IMR-90 (cell line): ENCODE measurements at regions not wholly inside any gene's neighbourhood (a gene's known extent, or its start where the extent isn't known, plus 50 kb on each side); places are given as distances from the start of the nearest gene placed in this dataset.

ENCODE experiments used
- ATAC-seq: fragments of 200-7000 bp; cut with Tn5 transposase; 2 replicates; pipeline ENCODE4 v1.9.1; 2020; ENCODE audit warnings: low read depth, mild to moderate bottlenecking, moderate library complexity
- BruUV-seq: library from RNA; stranded (reverse); fragments of 400-500 nt; replicated peaks from 2 replicates; lab custom pipeline; 2021; lab: Mats Ljungman, UMichigan
- CTCF ChIA-PET: fragments of 300-600 bp; formaldehyde crosslinking; extraction: SDS; loops from one replicate; lab custom pipeline; 2021; ENCODE audit warnings: antibody characterized with exemption; lab: Yijun Ruan, JAX
- POLR2A ChIA-PET: fragments of 300-600 bp; sonication (Branson Sonifier 250); formaldehyde crosslinking; loops from one replicate; lab custom pipeline; 2022; ENCODE audit warnings: antibody characterized with exemption; ENCODE audit not compliant: unreplicated experiment; lab: Charles Lee
- DNase-seq: peaks from one replicate; pipeline ENCODE4 v3.0.0; 2013
- H2AFZ ChIP-seq: replicated peaks from 2 replicates; pipeline ENCODE3; 2013; ENCODE audit warnings: low read length, mild to moderate bottlenecking; ENCODE audit not compliant: poor library complexity
- H2AK5ac ChIP-seq: 2 replicates; pipeline ENCODE4 v1.6.1; 2013; ENCODE audit warnings: low read depth, low read length, inconsistent platforms
- H2AK9ac ChIP-seq: replicated peaks from 2 replicates; pipeline ENCODE3; 2013; ENCODE audit warnings: mild to moderate bottlenecking, low read depth, low read length, moderate library complexity; ENCODE audit not compliant: poor library complexity
- H2BK120ac ChIP-seq: 2 replicates; pipeline ENCODE4 v1.6.1; 2013; ENCODE audit warnings: low read depth, low read length, inconsistent platforms
- H2BK15ac ChIP-seq: 3 replicates; pipeline ENCODE4 v1.6.1; 2013; ENCODE audit warnings: low read depth, low read length, inconsistent platforms
- H2BK20ac ChIP-seq: 2 replicates; pipeline ENCODE4 v1.6.1; 2013; ENCODE audit warnings: low read depth, mild to moderate bottlenecking, inconsistent platforms, low read length, moderate library complexity
- H2BK5ac ChIP-seq: 2 replicates; pipeline ENCODE4 v1.6.1; 2013; ENCODE audit warnings: mild to moderate bottlenecking, low read depth, low read length, inconsistent platforms; ENCODE audit not compliant: poor library complexity, severe bottlenecking
- H3K14ac ChIP-seq: replicated peaks from 2 replicates; pipeline ENCODE4 v1.6.1; 2013; ENCODE audit warnings: low read depth, low read length, inconsistent platforms
- H3K18ac ChIP-seq: 2 replicates; pipeline ENCODE4 v1.6.1; 2013; ENCODE audit warnings: low read depth, low read length, control low read depth
- H3K23ac ChIP-seq: 2 replicates; pipeline ENCODE4 v1.6.1; 2013; ENCODE audit warnings: low read depth, low read length, inconsistent platforms
- H3K27ac ChIP-seq: 2 replicates; pipeline ENCODE4 v1.5.1; 2013; ENCODE audit warnings: mild to moderate bottlenecking, control low read depth, low read length; ENCODE audit not compliant: insufficient read depth
- H3K27me3 ChIP-seq: 2 replicates; pipeline ENCODE4 v1.6.1; 2013; ENCODE audit warnings: low read length; ENCODE audit not compliant: control insufficient read depth, insufficient read depth
- H3K36me3 ChIP-seq: 2 replicates; pipeline ENCODE4 v1.6.1; 2013; ENCODE audit warnings: low read length, mixed read lengths; ENCODE audit not compliant: control insufficient read depth, insufficient read depth
- H3K4ac ChIP-seq: 2 replicates; pipeline ENCODE4 v1.6.1; 2013; ENCODE audit warnings: low read depth, low read length, inconsistent platforms
- H3K4me1 ChIP-seq: 2 replicates; pipeline ENCODE4 v1.6.1; 2013; ENCODE audit warnings: low read length, mixed read lengths; ENCODE audit not compliant: control insufficient read depth, insufficient read depth
- H3K4me2 ChIP-seq: 2 replicates; pipeline ENCODE4 v1.6.1; 2013; ENCODE audit warnings: low read depth, mild to moderate bottlenecking, control low read depth, low read length, moderate library complexity
- H3K4me3 ChIP-seq: 2 replicates; pipeline ENCODE4 v1.5.1; 2013; ENCODE audit warnings: low read depth, mild to moderate bottlenecking, control low read depth, low read length, moderate library complexity; ENCODE audit not compliant: insufficient read depth
- H3K56ac ChIP-seq: 2 replicates; pipeline ENCODE4 v1.6.1; 2013; ENCODE audit warnings: low read length, inconsistent platforms; ENCODE audit not compliant: insufficient read depth; ENCODE audit errors: extremely low read depth
- H3K79me1 ChIP-seq, 2 experiments: 2 replicates each; pipeline ENCODE4 v1.6.1; 2013; ENCODE audit warnings: low read length in 2 of 2, inconsistent platforms in 1 of 2, low read depth in 1 of 2
- H3K9ac ChIP-seq: 2 replicates; pipeline ENCODE4 v1.6.1; 2013; ENCODE audit warnings: low read depth, low read length, control low read depth
- H3K9me1 ChIP-seq: 2 replicates; pipeline ENCODE4 v1.6.1; 2013; ENCODE audit warnings: low read length, inconsistent platforms; ENCODE audit not compliant: insufficient read depth
- H3K9me3 ChIP-seq: 2 replicates; pipeline ENCODE4 v1.6.1; 2013; ENCODE audit warnings: low read length; ENCODE audit not compliant: control insufficient read depth, insufficient read depth
- H4K20me1 ChIP-seq: 2 replicates; pipeline ENCODE4 v1.6.1; 2013; ENCODE audit warnings: low read length, inconsistent platforms; ENCODE audit not compliant: insufficient read depth
- H4K5ac ChIP-seq: 2 replicates; pipeline ENCODE4 v1.6.1; 2013; ENCODE audit warnings: mild to moderate bottlenecking, low read depth, low read length, control low read depth
- H4K8ac ChIP-seq, 2 experiments: 2 replicates each; pipeline ENCODE4 v1.6.1; 2013; ENCODE audit warnings: low read depth in 2 of 2, low read length in 2 of 2, control low read depth in 1 of 2, inconsistent platforms in 1 of 2
- H4K91ac ChIP-seq: 2 replicates; pipeline ENCODE4 v1.6.1; 2013; ENCODE audit warnings: low read depth, low read length, inconsistent platforms; ENCODE audit not compliant: insufficient read depth
- MAFK ChIP-seq: IDR thresholded peaks from 2 replicates; pipeline ENCODE4 v1.6.1; 2012; ENCODE audit warnings: low read depth, low read length, improper control_type of control experiment
- MXI1 ChIP-seq: IDR thresholded peaks from 2 replicates; pipeline ENCODE4 v1.6.1; 2012; ENCODE audit warnings: low read depth, mild to moderate bottlenecking, low read length, moderate library complexity, borderline replicate concordance
- POLR2A ChIP-seq: IDR thresholded peaks from 2 replicates; pipeline ENCODE4 v1.6.1; 2012; ENCODE audit warnings: mild to moderate bottlenecking, low read depth, low read length
- RAD21 ChIP-seq: IDR thresholded peaks from 2 replicates; pipeline ENCODE4 v1.6.1; 2012; ENCODE audit warnings: low read length, improper control_type of control experiment
- RFX5 ChIP-seq: IDR thresholded peaks from 2 replicates; pipeline ENCODE4 v1.8.0; 2012; ENCODE audit warnings: low read depth, mild to moderate bottlenecking, low read length, moderate library complexity
- SMC3 ChIP-seq: fragments of 150-350 bp; IDR thresholded peaks from 2 replicates; pipeline ENCODE4 v1.6.1; 2016; ENCODE audit warnings: low read depth, mild to moderate bottlenecking, antibody characterized with exemption, low read length, moderate library complexity
- WGBS, 2 experiments: methylation state at CpG; one replicate each; pipeline versions ENCODE4 v1.1.5 to v1.1.7; 2013; ENCODE audit warnings: missing lambda C conversion rate in 2 of 2; ENCODE audit not compliant: insufficient read length in 1 of 2; ENCODE audit errors: extremely low coverage in 2 of 2; 5-methylcytosine and 5-hydroxymethylcytosine counted together
- dilution Hi-C: fragments of 300-500 bp; cut with HindIII; formaldehyde crosslinking; loops from one replicate; pipeline ENCODE4 v1.14.3; 2018; ENCODE audit warnings: low sequenced_read_pairs; ENCODE audit not compliant: unreplicated experiment
- in situ Hi-C: fragments of 300-500 bp; cut with MboI; formaldehyde crosslinking; loops from 3 replicates; pipeline ENCODE4 v1.14.3; 2019; ENCODE audit warnings: low sequenced_read_pairs, inconsistent platforms, mixed read lengths
- intact Hi-C: fragments of 100-400 bp; cut with micrococcal nuclease; formaldehyde crosslinking; loops from 2 replicates; pipeline ENCODE4 v1.10.0; 2022
- TF ChIP-seq, protein P1 (sequence below): fragments of 150-350 bp; IDR thresholded peaks from 2 replicates; pipeline ENCODE4 v1.6.1; 2016; ENCODE audit warnings: low read depth, mild to moderate bottlenecking, low read length, moderate library complexity, borderline replicate concordance

DNA sequence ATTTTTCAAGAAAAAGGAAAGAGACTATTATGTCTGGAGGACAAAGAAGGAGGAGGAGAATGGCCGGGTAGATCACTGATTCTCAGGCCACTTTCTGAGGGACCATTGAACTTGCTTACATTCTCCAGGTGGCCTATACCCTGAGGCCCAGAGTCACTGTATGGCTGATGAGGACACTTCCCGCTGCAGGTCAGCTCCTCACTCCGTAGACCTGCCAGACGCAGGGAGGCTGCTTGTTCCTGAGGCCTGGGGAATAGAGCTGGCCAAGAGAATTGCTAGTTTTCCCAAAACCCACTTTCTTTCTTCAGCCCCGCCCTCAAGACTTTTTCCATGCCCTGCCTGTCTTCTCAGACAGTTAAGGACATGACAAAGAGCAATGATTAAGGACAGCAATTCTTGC is 510.5 kb upstream of the TBX3 start:
- Histone ChIP-seq H2BK15ac (no peak overlapping the region), H4K20me1 (no peaks in the 10 kb centered on the region), H3K27me3 (no peaks in the 10 kb centered on the region), H2AK9ac (no peak overlapping the region), H2AFZ (no peak overlapping the region), H3K4ac (no peak overlapping the region), H2BK120ac (no peak overlapping the region), H3K56ac (no peak overlapping the region), H3K14ac (no peak overlapping the region), H3K9ac (no peak overlapping the region), H2BK20ac (no peak overlapping the region), H3K9me3 (no peaks in the 10 kb centered on the region), H3K23ac (no peak overlapping the region), H3K18ac (no peak overlapping the region), H3K4me2 (no peak overlapping the region), H4K5ac (no peak overlapping the region), H3K4me3 (no peak overlapping the region), H3K27ac (no peak overlapping the region), H3K79me1 (no peaks in the 10 kb centered on the region), H4K91ac (no peak overlapping the region), H3K4me1 (no peaks in the 10 kb centered on the region), H2AK5ac (no peak overlapping the region), H4K8ac (no peak overlapping the region), H2BK5ac (no peak overlapping the region), H3K9me1 (no peaks in the 10 kb centered on the region), H3K36me3 (no peaks in the 10 kb centered on the region)
- ChIA-PET POLR2A (no interaction called here), CTCF (no interaction called here)
- in situ Hi-C loops (no loop called here), intact Hi-C loops (no loop called here), dilution Hi-C loops (no loop called here)
- ATAC-seq (no peak), DNase-seq (no peak)
- WGBS, 2 experiments = no CpG with 5 or more reads among the region's 5 CpGs
- no TSS peak for BruUV-seq
- TF ChIP-seq MAFK = no peak
- TF ChIP-seq POLR2A = no peak
- TF ChIP-seq RFX5 = no peak
- TF ChIP-seq MXI1 = no peak
- TF ChIP-seq RAD21 = no peak
- TF ChIP-seq, protein P1, sequence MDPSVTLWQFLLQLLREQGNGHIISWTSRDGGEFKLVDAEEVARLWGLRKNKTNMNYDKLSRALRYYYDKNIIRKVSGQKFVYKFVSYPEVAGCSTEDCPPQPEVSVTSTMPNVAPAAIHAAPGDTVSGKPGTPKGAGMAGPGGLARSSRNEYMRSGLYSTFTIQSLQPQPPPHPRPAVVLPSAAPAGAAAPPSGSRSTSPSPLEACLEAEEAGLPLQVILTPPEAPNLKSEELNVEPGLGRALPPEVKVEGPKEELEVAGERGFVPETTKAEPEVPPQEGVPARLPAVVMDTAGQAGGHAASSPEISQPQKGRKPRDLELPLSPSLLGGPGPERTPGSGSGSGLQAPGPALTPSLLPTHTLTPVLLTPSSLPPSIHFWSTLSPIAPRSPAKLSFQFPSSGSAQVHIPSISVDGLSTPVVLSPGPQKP = no peak
- TF ChIP-seq SMC3 = no peak
